Suppressor macrophage treated with lipopolysaccharide for 1 hour (primary cell): ENCODE measurements at regions not wholly inside any gene's neighbourhood (a gene's known extent, or its start where the extent isn't known, plus 50 kb on each side); places are given as distances from the start of the nearest gene placed in this dataset.
"Not testable (repeated sequence)": the region's sequence is repeated elsewhere in the genome, so short reads cannot be mapped to it uniquely, and the experiment has no call there.

ENCODE experiments used
- DNase-seq, 3 donors: peaks; one replicate each; pipeline ENCODE4 v3.0.0-alpha.2; 2020 to 2022

- DNase-seq = no peak
These were observed 205.7 kb downstream of the ZIC5 start for GRCh38 chr13:99765869-99766268.

GRCh38 chr13:99760456-99760855, 211.1 kb downstream of the ZIC5 start:
- no peak for DNase-seq

- no peak for DNase-seq
These were observed 212.4 kb downstream of the ZIC5 start for GRCh38 chr13:99759163-99759552.

GRCh38 chr13:99758460-99759162, 213.0 kb downstream of the ZIC5 start:
- DNase-seq = no peak

- DNase-seq = no peak
These were observed 213.7 kb downstream of the ZIC5 start for GRCh38 chr13:99757756-99758459.

GRCh38 chr13:99756281-99756680, 215.3 kb downstream of the ZIC5 start:
- DNase-seq = no peak

- DNase-seq = not testable (repeated sequence)
These were observed 216.8 kb downstream of the ZIC5 start for GRCh38 chr13:99754750-99755149.

GRCh38 chr13:99752373-99752772, 219.2 kb downstream of the ZIC5 start:
- no peak for DNase-seq

GRCh38 chr13:99751517-99752199, 219.9 kb downstream of the ZIC5 start:
- no peak for DNase-seq

- DNase-seq = no peak
These were observed 220.6 kb downstream of the ZIC5 start for GRCh38 chr13:99750951-99751350.

GRCh38 chr13:99749271-99750019, 222.1 kb downstream of the ZIC5 start:
- DNase-seq = no peak

GRCh38 chr13:99747403-99747710, 224.2 kb downstream of the ZIC5 start:
- DNase-seq = no peak

GRCh38 chr13:99746637-99747402, 224.7 kb downstream of the ZIC5 start:
- no peak for DNase-seq

GRCh38 chr13:99743094-99743493, 228.5 kb downstream of the ZIC5 start:
- DNase-seq = no peak

- DNase-seq = no peak
These were observed 229.6 kb downstream of the ZIC5 start for GRCh38 chr13:99741960-99742359.

GRCh38 chr13:99740251-99740979, 231.2 kb downstream of the ZIC5 start:
- no peak for DNase-seq

- DNase-seq = peak in 2 of 3 donors; percentile 27 to 42
These were observed 232.9 kb downstream of the ZIC5 start for GRCh38 chr13:99738626-99739025.

GRCh38 chr13:99737481-99738245, 233.9 kb downstream of the ZIC5 start:
- DNase-seq = peak; percentile 46 to 55 (median 47)

- DNase-seq = no peak
These were observed 235.0 kb downstream of the ZIC5 start for GRCh38 chr13:99736541-99736940.

- no peak for DNase-seq
These were observed 232.9 kb downstream of the TM9SF2 start for GRCh38 chr13:99734013-99734693.
